MM.1S (cell line): ENCODE measurements at regions not wholly inside any gene's neighbourhood (a gene's known extent, or its start where the extent isn't known, plus 50 kb on each side); places are given as distances from the start of the nearest gene placed in this dataset.
"Not testable (repeated sequence)": the region's sequence is repeated elsewhere in the genome, so short reads cannot be mapped to it uniquely, and the experiment has no call there.

Source experiments
- DNase-seq: peaks from one replicate; pipeline ENCODE4 v3.0.0-alpha.2; 2015
- H2AFZ ChIP-seq: fragments of 300-600 bp; sonication (generic); 2 replicates; pipeline ENCODE4 v1.6.0; 2016; ENCODE audit warnings: antibody characterized with exemption, low read length
- H3F3A ChIP-seq: fragments of 300-600 bp; sonication (generic); 2 replicates; pipeline ENCODE4 v1.6.1; 2016; ENCODE audit warnings: mild to moderate bottlenecking, antibody characterized with exemption, low read length, moderate library complexity, mixed read lengths; ENCODE audit not compliant: insufficient read depth
- H3K27ac ChIP-seq: fragments of 300-600 bp; sonication (generic); 2 replicates; pipeline ENCODE4 v1.5.1; 2016; ENCODE audit warnings: mild to moderate bottlenecking, low read length
- H3K27me3 ChIP-seq: fragments of 300-600 bp; sonication (generic); replicated peaks from 2 replicates; pipeline ENCODE4 v1.6.0; 2016; ENCODE audit warnings: low read length; ENCODE audit not compliant: insufficient read depth
- H3K36me3 ChIP-seq: fragments of 300-600 bp; sonication (generic); replicated peaks from 2 replicates; pipeline ENCODE4 v1.6.1; 2016; ENCODE audit warnings: mild to moderate bottlenecking, low read length, mixed read lengths; ENCODE audit not compliant: insufficient read depth
- H3K4me1 ChIP-seq: fragments of 300-600 bp; sonication (generic); 2 replicates; pipeline ENCODE4 v1.6.1; 2016; ENCODE audit warnings: low read length, mixed read lengths
- H3K4me2 ChIP-seq: fragments of 300-600 bp; sonication (generic); 2 replicates; pipeline ENCODE4 v1.6.0; 2016; ENCODE audit warnings: low read depth, low read length
- H3K4me3 ChIP-seq: fragments of 300-600 bp; sonication (generic); 2 replicates; pipeline ENCODE4 v1.5.1; 2016; ENCODE audit warnings: low read length, mixed read lengths
- H3K79me2 ChIP-seq: fragments of 300-600 bp; sonication (generic); 2 replicates; pipeline ENCODE4 v1.6.1; 2016; ENCODE audit warnings: mixed run types, low read length, mixed read lengths
- H3K9ac ChIP-seq: fragments of 300-600 bp; sonication (generic); 2 replicates; pipeline ENCODE4 v1.6.1; 2016; ENCODE audit warnings: low read length, mixed read lengths
- H3K9me2 ChIP-seq: fragments of 300-600 bp; sonication (generic); replicated peaks from 2 replicates; pipeline ENCODE4 v1.6.1; 2016; ENCODE audit warnings: mild to moderate bottlenecking, low read length, mixed read lengths; ENCODE audit not compliant: insufficient read depth
- H3K9me3 ChIP-seq: fragments of 300-600 bp; sonication (generic); replicated peaks from 2 replicates; pipeline ENCODE4 v1.6.1; 2016; ENCODE audit warnings: mild to moderate bottlenecking, low read length, mixed read lengths; ENCODE audit not compliant: insufficient read depth
- H4K20me1 ChIP-seq: fragments of 300-600 bp; sonication (generic); 2 replicates; pipeline ENCODE4 v1.6.1; 2016; ENCODE audit warnings: mild to moderate bottlenecking, low read length, moderate library complexity, mixed read lengths; ENCODE audit not compliant: insufficient read depth
- CTCF ChIP-seq: fragments of 300-600 bp; sonication (generic); IDR thresholded peaks from 2 replicates; pipeline ENCODE4 v1.5.1; 2016; ENCODE audit warnings: antibody characterized with exemption, low read length, mixed read lengths
- EZH2 ChIP-seq: fragments of 300-600 bp; sonication (generic); optimal IDR thresholded peaks from 2 replicates; pipeline ENCODE3; 2017; ENCODE audit warnings: low read depth, mild to moderate bottlenecking, antibody characterized with exemption, low read length, mixed read lengths
- EZH2phosphoT487 ChIP-seq: fragments of 300-600 bp; sonication (generic); IDR thresholded peaks from 2 replicates; pipeline ENCODE4 v1.6.1; 2018; ENCODE audit warnings: antibody characterized with exemption, low read length

GRCh38 chr3:38952721-38953120 is 99.0 kb downstream of the SCN11A start:
- H3K9me3 ChIP-seq = no peaks in the 10 kb centered on the region
- no peaks in the 10 kb centered on the region for H3K36me3 ChIP-seq
- H3K27ac ChIP-seq = no peak overlapping the region
- no peak overlapping the region for H3K4me3 ChIP-seq
- H3K9ac ChIP-seq = no peak overlapping the region
- H4K20me1 ChIP-seq = no peaks in the 10 kb centered on the region
- TF ChIP-seq CTCF = no peak
- no peak for TF ChIP-seq EZH2phosphoT487
- no peak for TF ChIP-seq EZH2
- no peaks in the 10 kb centered on the region for H3K9me2 ChIP-seq
- H3F3A ChIP-seq = no peaks in the 10 kb centered on the region
- H3K4me1 ChIP-seq = no peaks in the 10 kb centered on the region
- H3K27me3 ChIP-seq = no peaks in the 10 kb centered on the region
- no peak for DNase-seq
- no peak overlapping the region for H3K4me2 ChIP-seq
- no peaks in the 10 kb centered on the region for H3K79me2 ChIP-seq
- no peak overlapping the region for H2AFZ ChIP-seq

GRCh38 chr3:38951167-38951566 is 100.6 kb downstream of the SCN11A start:
- not testable (repeated sequence) for H3K9me2 ChIP-seq, H3K79me2 ChIP-seq, H3K4me3 ChIP-seq, DNase-seq, H3K9ac ChIP-seq, H4K20me1 ChIP-seq, H3K27ac ChIP-seq, H3K4me1 ChIP-seq, H3F3A ChIP-seq, H3K9me3 ChIP-seq, H3K36me3 ChIP-seq, H3K27me3 ChIP-seq, H2AFZ ChIP-seq, H3K4me2 ChIP-seq

GRCh38 chr3:38950581-38950980 is 101.2 kb downstream of the SCN11A start:
- H3K27ac ChIP-seq = no peak overlapping the region
- no peaks in the 10 kb centered on the region for H3K4me1 ChIP-seq
- H3K4me2 ChIP-seq = no peak overlapping the region
- no peaks in the 10 kb centered on the region for H3K9me2 ChIP-seq
- no peaks in the 10 kb centered on the region for H3K9me3 ChIP-seq
- H3F3A ChIP-seq = no peaks in the 10 kb centered on the region
- H3K79me2 ChIP-seq = no peaks in the 10 kb centered on the region
- TF ChIP-seq CTCF (no peak), EZH2 (no peak), EZH2phosphoT487 (no peak)
- no peak overlapping the region for H3K9ac ChIP-seq
- no peak for DNase-seq
- no peak overlapping the region for H2AFZ ChIP-seq
- H3K27me3 ChIP-seq = no peaks in the 10 kb centered on the region
- no peaks in the 10 kb centered on the region for H3K36me3 ChIP-seq
- H4K20me1 ChIP-seq = no peaks in the 10 kb centered on the region
- H3K4me3 ChIP-seq = no peak overlapping the region

GRCh38 chr3:38949994-38950393 is 101.8 kb downstream of the SCN11A start:
- Histone ChIP-seq H3K27me3 (no peaks in the 10 kb centered on the region), H3K9ac (no peak overlapping the region), H3K79me2 (no peaks in the 10 kb centered on the region), H3K9me3 (no peaks in the 10 kb centered on the region), H2AFZ (no peak overlapping the region), H3K4me2 (no peak overlapping the region), H3K9me2 (no peaks in the 10 kb centered on the region), H3K36me3 (no peaks in the 10 kb centered on the region), H3K27ac (no peak overlapping the region), H3K4me3 (no peak overlapping the region), H3K4me1 (no peaks in the 10 kb centered on the region), H4K20me1 (no peaks in the 10 kb centered on the region), H3F3A (no peaks in the 10 kb centered on the region)
- DNase-seq = no peak
- TF ChIP-seq EZH2phosphoT487 (no peak), EZH2 (no peak), CTCF (no peak)
